ENCODE measurements at regions not wholly inside any gene's neighbourhood (a gene's known extent, or its start where the extent isn't known, plus 50 kb on each side); places are given as distances from the start of the nearest gene placed in this dataset.

DNA sequence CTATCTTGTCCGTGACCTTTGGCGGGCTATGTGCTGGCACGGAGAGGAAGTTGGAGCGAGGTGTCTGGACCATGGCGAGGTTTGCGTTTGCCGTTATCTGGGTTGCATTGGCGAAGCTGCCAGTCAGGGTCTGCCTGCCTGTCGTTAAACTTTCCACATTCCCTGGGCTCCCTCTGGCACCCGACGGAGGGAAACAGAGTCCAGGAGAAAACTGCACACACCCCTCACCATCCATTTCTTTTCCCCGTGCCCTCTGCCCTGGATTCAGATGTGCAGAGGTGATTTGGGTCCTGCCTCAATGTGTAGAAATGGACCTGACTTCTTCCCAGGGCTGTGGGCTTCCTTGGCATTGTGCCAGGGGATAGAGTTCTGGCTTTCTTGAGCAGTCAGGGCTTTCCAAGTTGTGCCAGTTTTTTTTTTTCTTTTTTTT is 142.4 kb downstream of the URI1 start (continued):
- TF ChIP-seq ZNF184 (tag by site-specific recombination; IDR thresholded peaks at IDR 0.05) (no peak), ZNF529 (tag by site-specific recombination; IDR thresholded peaks at IDR 0.05; ENCODE audit: insufficient replicate concordance) (no peak), ZNF280D (tag by site-specific recombination; IDR thresholded peaks at IDR 0.05) (no peak), ZNF549 (tag by site-specific recombination; IDR thresholded peaks at IDR 0.05) (no peak), KLF16 (tag by site-specific recombination; IDR thresholded peaks at IDR 0.05) (no peak), PRDM4 (tag by site-specific recombination; IDR thresholded peaks at IDR 0.05) (no peak), ZNF626 (tag by site-specific recombination; IDR thresholded peaks at IDR 0.05) (no peak), ZNF747 (tag by site-specific recombination; IDR thresholded peaks at IDR 0.05) (no peak), ZNF138 (tag by site-specific recombination; IDR thresholded peaks at IDR 0.05; ENCODE audit: borderline replicate concordance) (no peak), ZBTB8A (tag by site-specific recombination; IDR thresholded peaks at IDR 0.05) (no peak), ZNF366 (tag by site-specific recombination; conservative IDR thresholded peaks at IDR 0.05) (no peak), ZEB2 (tag by site-specific recombination; IDR thresholded peaks at IDR 0.05) (no peak), ZNF596 (tag by site-specific recombination; IDR thresholded peaks at IDR 0.05) (no peak), ZNF202 (tag by site-specific recombination; IDR thresholded peaks at IDR 0.05; ENCODE audit: borderline replicate concordance) (no peak), ZNF623 (tag by site-specific recombination; IDR thresholded peaks at IDR 0.05) (no peak), ZNF701 (tag by site-specific recombination; IDR thresholded peaks at IDR 0.05) (no peak), ZFHX2 (tag by site-specific recombination; conservative IDR thresholded peaks at IDR 0.05) (no peak), MEIS1 (CRISPR knock-in tag; IDR thresholded peaks at IDR 0.05; ENCODE audit: borderline replicate concordance) (no peak), GLIS2 (tag by site-specific recombination; IDR thresholded peaks at IDR 0.05) (no peak), ZNF544 (tag by site-specific recombination; IDR thresholded peaks at IDR 0.05) (peak; percentile 97), KLF1 (tag by site-specific recombination; IDR thresholded peaks at IDR 0.05) (no peak), ZNF837 (tag by site-specific recombination; IDR thresholded peaks at IDR 0.05) (no peak), ZNF174 (tag by site-specific recombination; IDR thresholded peaks at IDR 0.05) (peak; percentile 77; the same call in 1 of the 2 replicates), ZIC2 (tag by site-specific recombination; IDR thresholded peaks at IDR 0.05) (no peak; the same call in 1 of the 2 replicates), ZNF501 (tag by site-specific recombination; IDR thresholded peaks at IDR 0.05) (no peak), HOXA7 (CRISPR knock-in tag; IDR thresholded peaks at IDR 0.05; ENCODE audit: borderline replicate concordance) (no peak), BCL11B (tag by site-specific recombination; IDR thresholded peaks at IDR 0.05; ENCODE audit: low read depth) (no peak), ZNF221 (tag by site-specific recombination; IDR thresholded peaks at IDR 0.05; ENCODE audit: borderline replicate concordance) (no peak), ZNF302 (tag by site-specific recombination; IDR thresholded peaks at IDR 0.05; ENCODE audit: low read depth) (0 out of 2 replicates have a peak, but pooled peaks have one; percentile 12), ZNF670 (tag by site-specific recombination; IDR thresholded peaks at IDR 0.05; ENCODE audit: low read depth) (no peak)
- TF ChIP-seq, protein P1, sequence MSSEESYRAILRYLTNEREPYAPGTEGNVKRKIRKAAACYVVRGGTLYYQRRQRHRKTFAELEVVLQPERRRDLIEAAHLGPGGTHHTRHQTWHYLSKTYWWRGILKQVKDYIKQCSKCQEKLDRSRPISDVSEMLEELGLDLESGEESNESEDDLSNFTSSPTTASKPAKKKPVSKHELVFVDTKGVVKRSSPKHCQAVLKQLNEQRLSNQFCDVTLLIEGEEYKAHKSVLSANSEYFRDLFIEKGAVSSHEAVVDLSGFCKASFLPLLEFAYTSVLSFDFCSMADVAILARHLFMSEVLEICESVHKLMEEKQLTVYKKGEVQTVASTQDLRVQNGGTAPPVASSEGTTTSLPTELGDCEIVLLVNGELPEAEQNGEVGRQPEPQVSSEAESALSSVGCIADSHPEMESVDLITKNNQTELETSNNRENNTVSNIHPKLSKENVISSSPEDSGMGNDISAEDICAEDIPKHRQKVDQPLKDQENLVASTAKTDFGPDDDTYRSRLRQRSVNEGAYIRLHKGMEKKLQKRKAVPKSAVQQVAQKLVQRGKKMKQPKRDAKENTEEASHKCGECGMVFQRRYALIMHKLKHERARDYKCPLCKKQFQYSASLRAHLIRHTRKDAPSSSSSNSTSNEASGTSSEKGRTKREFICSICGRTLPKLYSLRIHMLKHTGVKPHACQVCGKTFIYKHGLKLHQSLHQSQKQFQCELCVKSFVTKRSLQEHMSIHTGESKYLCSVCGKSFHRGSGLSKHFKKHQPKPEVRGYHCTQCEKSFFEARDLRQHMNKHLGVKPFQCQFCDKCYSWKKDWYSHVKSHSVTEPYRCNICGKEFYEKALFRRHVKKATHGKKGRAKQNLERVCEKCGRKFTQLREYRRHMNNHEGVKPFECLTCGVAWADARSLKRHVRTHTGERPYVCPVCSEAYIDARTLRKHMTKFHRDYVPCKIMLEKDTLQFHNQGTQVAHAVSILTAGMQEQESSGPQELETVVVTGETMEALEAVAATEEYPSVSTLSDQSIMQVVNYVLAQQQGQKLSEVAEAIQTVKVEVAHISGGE (tag by site-specific recombination; conservative IDR thresholded peaks at IDR 0.05; ENCODE audit: low read depth): no peak
- TF ChIP-seq, protein P2, sequence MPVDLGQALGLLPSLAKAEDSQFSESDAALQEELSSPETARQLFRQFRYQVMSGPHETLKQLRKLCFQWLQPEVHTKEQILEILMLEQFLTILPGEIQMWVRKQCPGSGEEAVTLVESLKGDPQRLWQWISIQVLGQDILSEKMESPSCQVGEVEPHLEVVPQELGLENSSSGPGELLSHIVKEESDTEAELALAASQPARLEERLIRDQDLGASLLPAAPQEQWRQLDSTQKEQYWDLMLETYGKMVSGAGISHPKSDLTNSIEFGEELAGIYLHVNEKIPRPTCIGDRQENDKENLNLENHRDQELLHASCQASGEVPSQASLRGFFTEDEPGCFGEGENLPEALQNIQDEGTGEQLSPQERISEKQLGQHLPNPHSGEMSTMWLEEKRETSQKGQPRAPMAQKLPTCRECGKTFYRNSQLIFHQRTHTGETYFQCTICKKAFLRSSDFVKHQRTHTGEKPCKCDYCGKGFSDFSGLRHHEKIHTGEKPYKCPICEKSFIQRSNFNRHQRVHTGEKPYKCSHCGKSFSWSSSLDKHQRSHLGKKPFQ (tag by site-specific recombination; IDR thresholded peaks at IDR 0.05): no peak
